ENCODE measurements at regions not wholly inside any gene's neighbourhood (a gene's known extent, or its start where the extent isn't known, plus 50 kb on each side); places are given as distances from the start of the nearest gene placed in this dataset.

- intact Hi-C loops (cut with micrococcal nuclease): no loop called here
- H3K36me3 Mint-ChIP-seq: no peaks in the 10 kb centered on the region
- Histone ChIP-seq H3K4me3 (ENCODE audit: low read length) (no peak overlapping the region), H3K9me3 (ENCODE audit: control insufficient read depth in 2 of 3, low read length in 3 of 3) (no peaks in the 10 kb centered on the region), H3K27ac (ENCODE audit: low read depth, low read length) (no peak overlapping the region), H3K4me1 (ENCODE audit: control insufficient read depth in 2 of 2, insufficient read depth in 2 of 2, low read length in 2 of 2) (no peaks in the 10 kb centered on the region), H3K27me3 (ENCODE audit: control insufficient read depth in 2 of 2, insufficient read depth in 2 of 2, low read length in 2 of 2) (no peaks in the 10 kb centered on the region), H3K36me3 (ENCODE audit: control insufficient read depth in 2 of 3, insufficient read depth in 3 of 3, low read length in 3 of 3) (no peaks in the 10 kb centered on the region)
- H3K27ac Mint-ChIP-seq: no peak overlapping the region
- CTCF ChIA-PET: no interaction called here
- H3K27me3 Mint-ChIP-seq: peaks cover 0 to 15% (median 0%) of the 10 kb centered on the region in 5 donors
- no peaks in the 10 kb centered on the region for H3K4me1 Mint-ChIP-seq
- no peak overlapping the region for H3K4me3 Mint-ChIP-seq
- POLR2A ChIA-PET: no interaction called here
- no peak for DNase-seq
- peaks cover 0 to 10% (median 3%) of the 10 kb centered on the region in 11 donors for H3K9me3 Mint-ChIP-seq
- ATAC-seq: no peak
Observed at GRCh38 chr21:35609263-35609662, 451.1 kb downstream of the SETD4 start.

GRCh38 chr21:35607406-35607805, 452.9 kb downstream of the SETD4 start:
- no peak for ATAC-seq
- Histone ChIP-seq H3K4me1 (ENCODE audit: control insufficient read depth in 2 of 2, insufficient read depth in 2 of 2, low read length in 2 of 2) (no peaks in the 10 kb centered on the region), H3K36me3 (ENCODE audit: control insufficient read depth in 2 of 3, insufficient read depth in 3 of 3, low read length in 3 of 3) (no peaks in the 10 kb centered on the region), H3K4me3 (ENCODE audit: low read length) (no peak overlapping the region), H3K27ac (ENCODE audit: low read depth, low read length) (no peak overlapping the region), H3K9me3 (ENCODE audit: control insufficient read depth in 2 of 3, low read length in 3 of 3) (no peaks in the 10 kb centered on the region), H3K27me3 (ENCODE audit: control insufficient read depth in 2 of 2, insufficient read depth in 2 of 2, low read length in 2 of 2) (no peaks in the 10 kb centered on the region)
- no peak overlapping the region for H3K4me3 Mint-ChIP-seq
- ChIA-PET POLR2A (no interaction called here), CTCF (no interaction called here)
- no peak for DNase-seq
- no peak overlapping the region for H3K27ac Mint-ChIP-seq
- peaks cover 0 to 15% (median 0%) of the 10 kb centered on the region in 5 donors for H3K27me3 Mint-ChIP-seq
- H3K4me1 Mint-ChIP-seq: no peaks in the 10 kb centered on the region
- no peaks in the 10 kb centered on the region for H3K36me3 Mint-ChIP-seq
- peaks cover 0 to 10% (median 3%) of the 10 kb centered on the region in 11 donors for H3K9me3 Mint-ChIP-seq
- intact Hi-C loops (cut with micrococcal nuclease): no loop called here

- H3K27ac Mint-ChIP-seq: no peak overlapping the region
- CTCF ChIA-PET: no interaction called here
- intact Hi-C loops (cut with micrococcal nuclease): no loop called here
- Histone ChIP-seq H3K9me3 (ENCODE audit: control insufficient read depth in 2 of 3, low read length in 3 of 3) (no peaks in the 10 kb centered on the region), H3K4me1 (ENCODE audit: control insufficient read depth in 2 of 2, insufficient read depth in 2 of 2, low read length in 2 of 2) (no peaks in the 10 kb centered on the region), H3K27me3 (ENCODE audit: control insufficient read depth in 2 of 2, insufficient read depth in 2 of 2, low read length in 2 of 2) (no peaks in the 10 kb centered on the region), H3K27ac (ENCODE audit: low read depth, low read length) (no peak overlapping the region), H3K36me3 (ENCODE audit: control insufficient read depth in 2 of 3, insufficient read depth in 3 of 3, low read length in 3 of 3) (no peaks in the 10 kb centered on the region), H3K4me3 (ENCODE audit: low read length) (no peak overlapping the region)
- peaks cover 0 to 2% (median 0%) of the 10 kb centered on the region in 7 donors for H3K4me1 Mint-ChIP-seq
- ATAC-seq (no peak), DNase-seq (no peak)
- H3K4me3 Mint-ChIP-seq: no peak overlapping the region
- no peaks in the 10 kb centered on the region for H3K36me3 Mint-ChIP-seq
- peaks cover 0 to 11% (median 0%) of the 10 kb centered on the region in 5 donors for H3K27me3 Mint-ChIP-seq
- POLR2A ChIA-PET: no interaction called here
- peaks cover 0 to 10% (median 3%) of the 10 kb centered on the region in 11 donors for H3K9me3 Mint-ChIP-seq
Observed at GRCh38 chr21:35606578-35606977, 453.7 kb downstream of the SETD4 start.

GRCh38 chr21:35606146-35606545, 454.2 kb downstream of the SETD4 start:
- ATAC-seq: no peak
- peaks cover 0 to 2% (median 0%) of the 10 kb centered on the region in 7 donors for H3K4me1 Mint-ChIP-seq
- no peaks in the 10 kb centered on the region for H3K4me1 ChIP-seq (ENCODE audit: control insufficient read depth in 2 of 2, insufficient read depth in 2 of 2, low read length in 2 of 2)
- intact Hi-C loops (cut with micrococcal nuclease): no loop called here
- H3K27me3 ChIP-seq (ENCODE audit: control insufficient read depth in 2 of 2, insufficient read depth in 2 of 2, low read length in 2 of 2): no peaks in the 10 kb centered on the region
- ChIA-PET POLR2A (no interaction called here), CTCF (no interaction called here)
- H3K9me3 ChIP-seq (ENCODE audit: control insufficient read depth in 2 of 3, low read length in 3 of 3): no peaks in the 10 kb centered on the region
- H3K36me3 ChIP-seq (ENCODE audit: control insufficient read depth in 2 of 3, insufficient read depth in 3 of 3, low read length in 3 of 3): no peaks in the 10 kb centered on the region
- DNase-seq: no peak
- H3K9me3 Mint-ChIP-seq: peaks cover 0 to 10% (median 3%) of the 10 kb centered on the region in 11 donors
- no peak overlapping the region for H3K27ac Mint-ChIP-seq
- no peak overlapping the region for H3K4me3 ChIP-seq (ENCODE audit: low read length)
- H3K27me3 Mint-ChIP-seq: peaks cover 0 to 11% (median 0%) of the 10 kb centered on the region in 5 donors
- H3K36me3 Mint-ChIP-seq: no peaks in the 10 kb centered on the region
- no peak overlapping the region for H3K4me3 Mint-ChIP-seq
- H3K27ac ChIP-seq (ENCODE audit: low read depth, low read length): no peak overlapping the region

GRCh38 chr21:35603494-35603893, 456.8 kb downstream of the SETD4 start:
- Mint-ChIP-seq H3K27ac (no peak overlapping the region), H3K9me3 (peaks cover 0 to 10% (median 3%) of the 10 kb centered on the region in 11 donors), H3K4me1 (peaks cover 0 to 2% (median 0%) of the 10 kb centered on the region in 7 donors), H3K4me3 (no peak overlapping the region), H3K27me3 (peaks cover 0 to 8% (median 0%) of the 10 kb centered on the region in 5 donors), H3K36me3 (no peaks in the 10 kb centered on the region)
- intact Hi-C loops (cut with micrococcal nuclease): no loop called here
- no peak for ATAC-seq
- ChIA-PET POLR2A (no interaction called here), CTCF (no interaction called here)
- Histone ChIP-seq H3K36me3 (ENCODE audit: control insufficient read depth in 2 of 3, insufficient read depth in 3 of 3, low read length in 3 of 3) (no peaks in the 10 kb centered on the region), H3K4me3 (ENCODE audit: low read length) (no peak overlapping the region), H3K27me3 (ENCODE audit: control insufficient read depth in 2 of 2, insufficient read depth in 2 of 2, low read length in 2 of 2) (no peaks in the 10 kb centered on the region), H3K9me3 (ENCODE audit: control insufficient read depth in 2 of 3, low read length in 3 of 3) (no peaks in the 10 kb centered on the region), H3K4me1 (ENCODE audit: control insufficient read depth in 2 of 2, insufficient read depth in 2 of 2, low read length in 2 of 2) (no peaks in the 10 kb centered on the region), H3K27ac (ENCODE audit: low read depth, low read length) (no peak overlapping the region)
- no peak for DNase-seq

- Mint-ChIP-seq H3K36me3 (no peaks in the 10 kb centered on the region), H3K4me3 (no peak overlapping the region), H3K9me3 (peaks cover 0 to 7% (median 3%) of the 10 kb centered on the region in 11 donors), H3K4me1 (peaks cover 0 to 2% (median 0%) of the 10 kb centered on the region in 7 donors), H3K27me3 (peaks cover 0 to 8% (median 0%) of the 10 kb centered on the region in 5 donors), H3K27ac (no peak overlapping the region)
- Histone ChIP-seq H3K4me3 (ENCODE audit: low read length) (no peak overlapping the region), H3K27ac (ENCODE audit: low read depth, low read length) (no peak overlapping the region), H3K4me1 (ENCODE audit: control insufficient read depth in 2 of 2, insufficient read depth in 2 of 2, low read length in 2 of 2) (no peaks in the 10 kb centered on the region), H3K9me3 (ENCODE audit: control insufficient read depth in 2 of 3, low read length in 3 of 3) (no peaks in the 10 kb centered on the region), H3K36me3 (ENCODE audit: control insufficient read depth in 2 of 3, insufficient read depth in 3 of 3, low read length in 3 of 3) (no peaks in the 10 kb centered on the region), H3K27me3 (ENCODE audit: control insufficient read depth in 2 of 2, insufficient read depth in 2 of 2, low read length in 2 of 2) (no peaks in the 10 kb centered on the region)
- POLR2A ChIA-PET: no interaction called here
- intact Hi-C loops (cut with micrococcal nuclease): no loop called here
- ATAC-seq (no peak), DNase-seq (no peak)
- CTCF ChIA-PET: no interaction called here
Observed at GRCh38 chr21:35602811-35603362, 457.4 kb downstream of the SETD4 start.

- no peaks in the 10 kb centered on the region for H3K27me3 ChIP-seq (ENCODE audit: control insufficient read depth in 2 of 2, insufficient read depth in 2 of 2, low read length in 2 of 2)
- Mint-ChIP-seq H3K36me3 (no peaks in the 10 kb centered on the region), H3K4me1 (peaks cover 0 to 2% (median 0%) of the 10 kb centered on the region in 7 donors), H3K27ac (no peak overlapping the region), H3K27me3 (peaks cover 0 to 8% (median 0%) of the 10 kb centered on the region in 5 donors), H3K4me3 (no peak overlapping the region), H3K9me3 (no peaks in the 10 kb centered on the region)
- H3K9me3 ChIP-seq (ENCODE audit: control insufficient read depth in 2 of 3, low read length in 3 of 3): no peaks in the 10 kb centered on the region
- ChIA-PET CTCF (no interaction called here), POLR2A (no interaction called here)
- no peak for DNase-seq
- H3K4me3 ChIP-seq (ENCODE audit: low read length): no peak overlapping the region
- no peaks in the 10 kb centered on the region for H3K36me3 ChIP-seq (ENCODE audit: control insufficient read depth in 2 of 3, insufficient read depth in 3 of 3, low read length in 3 of 3)
- no peak for ATAC-seq
- no peaks in the 10 kb centered on the region for H3K4me1 ChIP-seq (ENCODE audit: control insufficient read depth in 2 of 2, insufficient read depth in 2 of 2, low read length in 2 of 2)
- no peak overlapping the region for H3K27ac ChIP-seq (ENCODE audit: low read depth, low read length)
- intact Hi-C loops (cut with micrococcal nuclease): no loop called here
Observed at GRCh38 chr21:35601211-35601610, 459.1 kb downstream of the SETD4 start.
